ENCODE measurements at regions not wholly inside any gene's neighbourhood (a gene's known extent, or its start where the extent isn't known, plus 50 kb on each side); places are given as distances from the start of the nearest gene placed in this dataset.

GRCh38 chr4:181823183-181823582, 420.0 kb upstream of the TENM3 start:
- Histone ChIP-seq H3K9me3 (no peaks in the 10 kb centered on the region), H3K4me3 (no peak overlapping the region), H3K36me3 (no peaks in the 10 kb centered on the region), H3K4me1 (peaks cover 0 to 7% (median 0%) of the 10 kb centered on the region in 9 donors), H3K27ac (no peak overlapping the region), H3K27me3 (peaks cover 0 to 24% (median 8%) of the 10 kb centered on the region in 7 donors)
- ATAC-seq (no peak), DNase-seq (no peak)
- no peak for TF ChIP-seq CTCF (IDR thresholded peaks at IDR 0.05)
- WGBS, 2 donors: 11 to 16% methylated on average over 1 of the region's 1 CpG
- intact Hi-C loops (cut with DNase I): no loop called here

GRCh38 chr4:181823645-181824044, 419.6 kb upstream of the TENM3 start:
- DNase-seq: no peak
- ATAC-seq: no peak
- H3K4me3 ChIP-seq: no peak overlapping the region
- peaks cover 0 to 27% (median 13%) of the 10 kb centered on the region in 7 donors for H3K27me3 ChIP-seq
- peaks cover 0 to 7% (median 0%) of the 10 kb centered on the region in 9 donors for H3K4me1 ChIP-seq
- TF ChIP-seq CTCF (IDR thresholded peaks at IDR 0.05): no peak
- no peaks in the 10 kb centered on the region for H3K36me3 ChIP-seq
- no peak overlapping the region for H3K27ac ChIP-seq
- H3K9me3 ChIP-seq: no peaks in the 10 kb centered on the region
- intact Hi-C loops (cut with DNase I): no loop called here
- WGBS, 2 donors: 47 to 48% methylated on average over 3 of the region's 3 CpGs

- no peak for DNase-seq
- intact Hi-C loops (cut with DNase I): no loop called here
- Histone ChIP-seq H3K4me1 (peaks cover 0 to 7% (median 0%) of the 10 kb centered on the region in 9 donors), H3K9me3 (no peaks in the 10 kb centered on the region), H3K36me3 (no peaks in the 10 kb centered on the region), H3K4me3 (no peak overlapping the region), H3K27ac (no peak overlapping the region), H3K27me3 (peaks cover 0 to 39% (median 14%) of the 10 kb centered on the region in 7 donors)
- WGBS, 2 donors: 89 to 92% methylated on average over 2 of the region's 2 CpGs
- no peak for ATAC-seq
- no peak for TF ChIP-seq CTCF (IDR thresholded peaks at IDR 0.05)
These were observed 417.6 kb upstream of the TENM3 start for GRCh38 chr4:181825564-181825963.

- no peaks in the 10 kb centered on the region for H3K36me3 ChIP-seq
- H3K27me3 ChIP-seq: peaks cover 0 to 39% (median 14%) of the 10 kb centered on the region in 7 donors
- H3K9me3 ChIP-seq: no peaks in the 10 kb centered on the region
- 35 to 42% methylated on average over 9 of the region's 9 CpGs for WGBS, 2 donors
- no peak overlapping the region for H3K4me3 ChIP-seq
- peaks cover 0 to 7% (median 0%) of the 10 kb centered on the region in 9 donors for H3K4me1 ChIP-seq
- DNase-seq: no peak
- no peak for TF ChIP-seq CTCF (IDR thresholded peaks at IDR 0.05)
- no peak for ATAC-seq
- intact Hi-C loops (cut with DNase I): no loop called here
- no peak overlapping the region for H3K27ac ChIP-seq
These were observed 416.0 kb upstream of the TENM3 start for GRCh38 chr4:181827246-181827645.
